HepG2 (cell line): ENCODE measurements at regions not wholly inside any gene's neighbourhood (a gene's known extent, or its start where the extent isn't known, plus 50 kb on each side); places are given as distances from the start of the nearest gene placed in this dataset.

Experiments used
- ARID5B ChIP-seq: IDR thresholded peaks from 2 replicates; pipeline ENCODE4 v1.4.0; 2020; ENCODE audit warnings: mild to moderate bottlenecking, missing genetic modification reagents
- BHLHE40 ChIP-seq: IDR thresholded peaks from 2 replicates; pipeline ENCODE4 v1.6.1; 2011; ENCODE audit warnings: low read length, improper control_type of control experiment
- CTCF ChIP-seq: sonication (generic); formaldehyde crosslinking; IDR thresholded peaks from 2 replicates; pipeline ENCODE4 v1.5.0; 2020; ENCODE audit warnings: mild to moderate bottlenecking, missing genetic modification reagents, moderate library complexity
- EEA1 ChIP-seq: sonication (generic); formaldehyde crosslinking; IDR thresholded peaks from 2 replicates; pipeline ENCODE4 v1.5.1; 2020; ENCODE audit warnings: mild to moderate bottlenecking, missing genetic modification reagents, borderline replicate concordance
- NR2F1 ChIP-seq, 2 experiments: fragments of 450-650 bp in 1 of 2; formaldehyde crosslinking in 1 of 2; IDR thresholded peaks; 2 replicates each; pipeline versions ENCODE4 v1.5.0 to v1.6.1; 2016 to 2020; ENCODE audit warnings: mild to moderate bottlenecking in 1 of 2, missing compliant biosample characterization in 1 of 2, missing genetic modification reagents in 1 of 2, moderate library complexity in 1 of 2
- NR3C1 ChIP-seq: sonication (generic); formaldehyde crosslinking; IDR thresholded peaks from 2 replicates; pipeline ENCODE4 v1.4.0; 2020; ENCODE audit warnings: missing genetic modification reagents
- POLR2A ChIP-seq, 2 experiments: IDR thresholded peaks; 2 replicates each; pipeline ENCODE4 v1.6.1; 2011; ENCODE audit warnings: low read depth in 2 of 2, low read length in 2 of 2, mild to moderate bottlenecking in 1 of 2, moderate library complexity in 1 of 2; ENCODE audit not compliant: insufficient read depth in 1 of 2
- POLR2AphosphoS5 ChIP-seq: IDR thresholded peaks from 2 replicates; pipeline ENCODE4 v1.6.1; 2012; ENCODE audit warnings: low read depth, low read length
- SNAPC5 ChIP-seq: sonication (generic); formaldehyde crosslinking; IDR thresholded peaks from 2 replicates; pipeline ENCODE4 v1.8.1; 2023; ENCODE audit warnings: mild to moderate bottlenecking, missing genetic modification reagents, borderline replicate concordance
- ZBTB8A ChIP-seq: sonication (generic); formaldehyde crosslinking; IDR thresholded peaks from 2 replicates; pipeline ENCODE4 v1.4.0; 2020; ENCODE audit warnings: mild to moderate bottlenecking, low read depth, missing genetic modification reagents, borderline replicate concordance
- ZNF235 ChIP-seq: sonication (generic); formaldehyde crosslinking; IDR thresholded peaks from 2 replicates; pipeline ENCODE4 v1.8.1; 2023; ENCODE audit warnings: mild to moderate bottlenecking, missing genetic modification reagents, borderline replicate concordance
- ZNF510 ChIP-seq: sonication (generic); formaldehyde crosslinking; IDR thresholded peaks from 2 replicates; pipeline ENCODE4 v1.4.0; 2020; ENCODE audit warnings: low read depth, mild to moderate bottlenecking, missing genetic modification reagents

GRCh38 chr12:39061576-39061975 lies 156.2 kb upstream of the CPNE8 start:
- TF ChIP-seq NR2F1 (CRISPR knock-in tag; IDR thresholded peaks at IDR 0.05) (no peak), CTCF (no peak), ZBTB8A (CRISPR knock-in tag) (no peak), ZNF235 (CRISPR knock-in tag) (no peak), BHLHE40 (no peak), NR3C1 (CRISPR knock-in tag) (no peak), POLR2A (IDR thresholded peaks at IDR 0.05; ENCODE audit: insufficient read depth in 1 of 2, low read depth in 2 of 2, low read length in 2 of 2) (no peak), ZNF510 (no peak), POLR2AphosphoS5 (no peak), EEA1 (CRISPR knock-in tag) (no peak), ARID5B (CRISPR knock-in tag) (no peak), SNAPC5 (CRISPR knock-in tag) (no peak)
